ENCODE measurements at regions not wholly inside any gene's neighbourhood (a gene's known extent, or its start where the extent isn't known, plus 50 kb on each side); places are given as distances from the start of the nearest gene placed in this dataset.

GRCh38 chr4:125741825-125742452 lies 427.2 kb downstream of the FAT4 start:
- H3K27ac ChIP-seq: no peak overlapping the region
- TF ChIP-seq CTCF (IDR thresholded peaks at IDR 0.05) (peak; percentile 79), ZFX (IDR thresholded peaks at IDR 0.05; ENCODE audit: borderline replicate concordance) (no peak)

GRCh38 chr4:125744891-125745364 lies 430.2 kb downstream of the FAT4 start:
- TF ChIP-seq ZFX (IDR thresholded peaks at IDR 0.05; ENCODE audit: borderline replicate concordance) (no peak), CTCF (IDR thresholded peaks at IDR 0.05) (no peak)
- no peak overlapping the region for H3K27ac ChIP-seq

- TF ChIP-seq ZFX (IDR thresholded peaks at IDR 0.05; ENCODE audit: borderline replicate concordance) (no peak), CTCF (IDR thresholded peaks at IDR 0.05) (no peak)
Observed at GRCh38 chr4:125749354-125749753, 434.6 kb downstream of the FAT4 start.

GRCh38 chr4:125750399-125750798 lies 435.6 kb downstream of the FAT4 start:
- TF ChIP-seq ZFX (IDR thresholded peaks at IDR 0.05; ENCODE audit: borderline replicate concordance): no peak
- no peak for TF ChIP-seq CTCF (IDR thresholded peaks at IDR 0.05)

More at GRCh38 chr4:125749354-125749753, 434.6 kb downstream of the FAT4 start:
- no peak overlapping the region for H3K27ac ChIP-seq

GRCh38 chr4:125750828-125751466 lies 436.2 kb downstream of the FAT4 start:
- TF ChIP-seq ZFX (IDR thresholded peaks at IDR 0.05; ENCODE audit: borderline replicate concordance): no peak
- TF ChIP-seq CTCF (IDR thresholded peaks at IDR 0.05): no peak
- no peak overlapping the region for H3K27ac ChIP-seq

More at GRCh38 chr4:125750399-125750798, 435.6 kb downstream of the FAT4 start:
- no peak overlapping the region for H3K27ac ChIP-seq

- no peak overlapping the region for H3K27ac ChIP-seq
- TF ChIP-seq CTCF (IDR thresholded peaks at IDR 0.05) (no peak), ZFX (IDR thresholded peaks at IDR 0.05; ENCODE audit: borderline replicate concordance) (no peak)
Observed at GRCh38 chr4:125758438-125758837, 443.7 kb downstream of the FAT4 start.

GRCh38 chr4:125760201-125760819 lies 445.6 kb downstream of the FAT4 start:
- no peak overlapping the region for H3K27ac ChIP-seq
- TF ChIP-seq ZFX (IDR thresholded peaks at IDR 0.05; ENCODE audit: borderline replicate concordance) (no peak), CTCF (IDR thresholded peaks at IDR 0.05) (no peak)

Measured in 22Rv1 (cell line).